Endodermal cell (in vitro differentiated cells): ENCODE measurements at regions not wholly inside any gene's neighbourhood (a gene's known extent, or its start where the extent isn't known, plus 50 kb on each side); places are given as distances from the start of the nearest gene placed in this dataset.

Experiments
- DNase-seq: peaks from one replicate; pipeline ENCODE4 v3.0.0-alpha.2; 2017
- H3K27ac ChIP-seq: 2 replicates; pipeline ENCODE4 v1.5.1; 2013; ENCODE audit warnings: mild to moderate bottlenecking, low read depth, low read length, moderate library complexity
- H3K27me3 ChIP-seq: 2 replicates; pipeline ENCODE4 v1.6.1; 2013; ENCODE audit warnings: mild to moderate bottlenecking, low read length, moderate library complexity; ENCODE audit not compliant: insufficient read depth, control insufficient read depth, poor library complexity, severe bottlenecking
- H3K36me3 ChIP-seq: 2 replicates; pipeline ENCODE4 v1.7.0; 2013; ENCODE audit warnings: mild to moderate bottlenecking, low read length, moderate library complexity; ENCODE audit not compliant: control insufficient read depth, insufficient read depth
- H3K4me1 ChIP-seq: one replicate; pipeline ENCODE4 v1.7.0; 2013; ENCODE audit warnings: low read length; ENCODE audit not compliant: control insufficient read depth, insufficient read depth
- H3K4me3 ChIP-seq: 2 replicates; pipeline ENCODE4 v1.5.1; 2013; ENCODE audit warnings: mild to moderate bottlenecking, low read length, moderate library complexity
- H3K9ac ChIP-seq: 2 replicates; pipeline ENCODE4 v1.6.1; 2013; ENCODE audit warnings: mild to moderate bottlenecking, low read length, moderate library complexity; ENCODE audit not compliant: poor library complexity, severe bottlenecking; ENCODE audit errors: extremely low read depth
- H3K9me3 ChIP-seq: 2 replicates; pipeline ENCODE4 v1.6.1; 2013; ENCODE audit warnings: mild to moderate bottlenecking, low read length, moderate library complexity; ENCODE audit not compliant: control insufficient read depth
- H3K27ac Mint-ChIP-seq: 2 replicates; pipeline ENCODE4 v1.8.0; 2020; ENCODE audit warnings: mixed read lengths
- H3K27me3 Mint-ChIP-seq: 2 replicates; pipeline ENCODE4 v1.8.0; 2021; ENCODE audit warnings: mild to moderate bottlenecking, mixed read lengths; ENCODE audit not compliant: insufficient read depth
- H3K36me3 Mint-ChIP-seq: 2 replicates; pipeline ENCODE4 v1.8.0; 2020; ENCODE audit warnings: low read depth, mixed read lengths
- H3K4me1 Mint-ChIP-seq: 2 replicates; pipeline ENCODE4 v1.8.0; 2020; ENCODE audit warnings: mixed read lengths
- H3K4me3 Mint-ChIP-seq: 2 replicates; pipeline ENCODE4 v1.8.0; 2020; ENCODE audit warnings: mild to moderate bottlenecking, moderate library complexity, mixed read lengths
- H3K9me3 Mint-ChIP-seq: 2 replicates; pipeline ENCODE4 v1.8.0; 2020; ENCODE audit warnings: mild to moderate bottlenecking, mixed read lengths
- CTCF ChIP-seq: fragments of 200-600 bp; sonication (generic); conservative IDR thresholded peaks from 2 replicates; pipeline ENCODE4 v1.5.0; 2021; ENCODE audit warnings: antibody characterized with exemption, mild to moderate bottlenecking
- WGBS, 2 experiments: methylation state at CpG; one replicate each; pipeline versions ENCODE4 v1.1.5 to v1.1.7; 2013; ENCODE audit warnings: missing lambda C conversion rate in 2 of 2, mixed read lengths in 1 of 2; ENCODE audit not compliant: insufficient coverage in 1 of 2, insufficient read length in 1 of 2; 5-methylcytosine and 5-hydroxymethylcytosine counted together

- H3K36me3 Mint-ChIP-seq: no peaks in the 10 kb centered on the region
- Histone ChIP-seq H3K4me1 (peaks cover 5% of the 10 kb centered on the region), H3K27ac (no peak overlapping the region), H3K36me3 (no peaks in the 10 kb centered on the region), H3K4me3 (no peak overlapping the region), H3K9me3 (no peaks in the 10 kb centered on the region), H3K9ac (no peak overlapping the region), H3K27me3 (peaks cover 45% of the 10 kb centered on the region)
- TF ChIP-seq CTCF: no peak
- peak; percentile 38 for DNase-seq
- no peaks in the 10 kb centered on the region for H3K9me3 Mint-ChIP-seq
- 91 to 92% methylated on average over 9 to 16 of the region's 16 CpGs for WGBS, 2 experiments
- no peak overlapping the region for H3K27ac Mint-ChIP-seq
- no peak overlapping the region for H3K4me3 Mint-ChIP-seq
- H3K4me1 Mint-ChIP-seq: peaks cover 47% of the 10 kb centered on the region
- peaks cover 40% of the 10 kb centered on the region for H3K27me3 Mint-ChIP-seq
Measured at GRCh38 chr1:18537386-18538306, 56.9 kb downstream of the KLHDC7A start.

GRCh38 chr1:18539171-18539570, 58.4 kb downstream of the KLHDC7A start:
- Mint-ChIP-seq H3K36me3 (no peaks in the 10 kb centered on the region), H3K9me3 (peaks cover 7% of the 10 kb centered on the region), H3K4me3 (no peak overlapping the region), H3K27ac (no peak overlapping the region), H3K27me3 (peaks cover 27% of the 10 kb centered on the region), H3K4me1 (peaks cover 42% of the 10 kb centered on the region)
- Histone ChIP-seq H3K4me3 (no peak overlapping the region), H3K9me3 (no peaks in the 10 kb centered on the region), H3K9ac (no peak overlapping the region), H3K36me3 (no peaks in the 10 kb centered on the region), H3K4me1 (peaks cover 5% of the 10 kb centered on the region), H3K27me3 (peaks cover 33% of the 10 kb centered on the region), H3K27ac (no peak overlapping the region)
- WGBS, 2 experiments: 87 to 92% methylated on average over 3 to 4 of the region's 4 CpGs
- peak; percentile 20 for DNase-seq
- TF ChIP-seq CTCF: no peak

GRCh38 chr1:18540136-18540765, 59.5 kb downstream of the KLHDC7A start:
- Histone ChIP-seq H3K9ac (no peak overlapping the region), H3K27me3 (peaks cover 33% of the 10 kb centered on the region), H3K9me3 (no peaks in the 10 kb centered on the region), H3K4me1 (peaks cover 5% of the 10 kb centered on the region), H3K36me3 (no peaks in the 10 kb centered on the region), H3K27ac (no peak overlapping the region), H3K4me3 (no peak overlapping the region)
- Mint-ChIP-seq H3K36me3 (no peaks in the 10 kb centered on the region), H3K9me3 (peaks cover 7% of the 10 kb centered on the region), H3K27ac (no peak overlapping the region), H3K27me3 (peaks cover 24% of the 10 kb centered on the region), H3K4me3 (no peak overlapping the region), H3K4me1 (peaks cover 33% of the 10 kb centered on the region)
- 83 to 89% methylated on average over 1 to 3 of the region's 3 CpGs for WGBS, 2 experiments
- no peak for TF ChIP-seq CTCF
- peak; percentile 22 for DNase-seq
